Fibroblast of lung (primary cell): ENCODE measurements at regions not wholly inside any gene's neighbourhood (a gene's known extent, or its start where the extent isn't known, plus 50 kb on each side); places are given as distances from the start of the nearest gene placed in this dataset.

ENCODE experiments used
- DNase-seq, 2 donors: peaks; one replicate each; pipeline versions ENCODE4 v3.0.0 to v3.0.0-alpha.2; 2010; ENCODE audit warnings: low read depth in 2 of 2
- H2AFZ ChIP-seq: 2 replicates; pipeline ENCODE4 v1.5.1; 2012; ENCODE audit warnings: low read length, control low read depth, inconsistent platforms
- H3K27ac ChIP-seq: 2 replicates; pipeline ENCODE4 v1.5.1; 2011; ENCODE audit warnings: low read length, control low read depth; ENCODE audit not compliant: insufficient read depth
- H3K27me3 ChIP-seq: 2 replicates; pipeline ENCODE4 v1.5.1; 2011; ENCODE audit warnings: mild to moderate bottlenecking, low read length; ENCODE audit not compliant: control insufficient read depth, insufficient read depth
- H3K36me3 ChIP-seq: 2 replicates; pipeline ENCODE4 v1.5.1; 2011; ENCODE audit warnings: low read length; ENCODE audit not compliant: control insufficient read depth, insufficient read depth
- H3K4me1 ChIP-seq: 2 replicates; pipeline ENCODE4 v1.5.1; 2011; ENCODE audit warnings: low read length; ENCODE audit not compliant: control insufficient read depth, insufficient read depth; ENCODE audit errors: extremely low read depth
- H3K4me2 ChIP-seq: 2 replicates; pipeline ENCODE4 v1.5.1; 2011; ENCODE audit warnings: low read length, control low read depth; ENCODE audit not compliant: insufficient read depth; ENCODE audit errors: extremely low read depth
- H3K4me3 ChIP-seq, 4 experiments: fragments of 200-600 bp in 1 of 4; sonication (generic) in 1 of 4; replicated peaks in 1 of 4; 2 replicates each; pipeline ENCODE4 v1.5.1; 2011 to 2016; ENCODE audit warnings: low read length in 4 of 4, low read depth in 3 of 4, mild to moderate bottlenecking in 3 of 4, control low read depth in 2 of 4, inconsistent platforms in 1 of 4, mixed read lengths in 1 of 4; ENCODE audit not compliant: insufficient read depth in 1 of 4; ENCODE audit errors: control extremely low read depth in 1 of 4
- H3K79me2 ChIP-seq: 2 replicates; pipeline ENCODE4 v1.5.1; 2012; ENCODE audit warnings: mild to moderate bottlenecking, low read length, inconsistent platforms; ENCODE audit not compliant: control insufficient read depth, insufficient read depth
- H3K9ac ChIP-seq: 2 replicates; pipeline ENCODE4 v1.5.1; 2011; ENCODE audit warnings: mild to moderate bottlenecking, low read length, control low read depth; ENCODE audit not compliant: insufficient read depth
- H3K9me3 ChIP-seq: 2 replicates; pipeline ENCODE4 v1.5.1; 2012; ENCODE audit warnings: low read depth, low read length; ENCODE audit not compliant: control insufficient read depth, insufficient read depth
- H4K20me1 ChIP-seq: 2 replicates; pipeline ENCODE4 v1.5.1; 2011; ENCODE audit warnings: low read length; ENCODE audit not compliant: control insufficient read depth, insufficient read depth; ENCODE audit errors: extremely low read depth
- EZH2 ChIP-seq: IDR thresholded peaks from 2 replicates; pipeline ENCODE4 v1.5.1; 2012; ENCODE audit warnings: low read length, control low read depth, mild to moderate bottlenecking; ENCODE audit errors: missing control alignments
- TF ChIP-seq, protein P1 (sequence below), 2 donors: IDR thresholded peaks in 1 of 2; conservative IDR thresholded peaks in 1 of 2; 1 replicate in 1 of 2; 2 replicates in 1 of 2; pipeline ENCODE4 v1.5.1; 2011 to 2012; ENCODE audit warnings: low read length in 2 of 2, control low read depth in 1 of 2, inconsistent platforms in 1 of 2, low read depth in 1 of 2, mild to moderate bottlenecking in 1 of 2

DNA sequence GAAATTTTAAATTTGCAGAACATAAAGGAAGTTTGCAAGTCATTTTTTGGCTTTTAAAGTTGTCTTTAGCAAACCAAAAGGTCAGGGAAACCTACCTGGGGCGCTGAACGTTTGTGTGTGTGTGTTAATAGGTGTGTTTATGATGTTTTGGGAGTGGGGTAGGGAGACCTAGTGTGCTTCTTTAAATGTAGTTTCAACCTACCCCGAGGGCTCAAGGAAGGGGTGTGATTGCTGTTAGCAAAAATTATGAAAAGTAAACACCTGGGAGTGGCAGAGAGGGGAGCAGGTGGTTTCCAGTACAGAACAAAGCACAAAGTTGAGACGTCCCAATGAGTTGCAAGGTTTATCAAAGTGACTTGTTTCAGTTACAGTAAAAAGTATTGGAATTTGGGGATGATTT lies 58.7 kb upstream of the WDR26 start:
- no peak for DNase-seq
- no peak overlapping the region for H3K4me3 ChIP-seq
- no peaks in the 10 kb centered on the region for H3K27me3 ChIP-seq
- H3K79me2 ChIP-seq = no peaks in the 10 kb centered on the region
- TF ChIP-seq, protein P1, sequence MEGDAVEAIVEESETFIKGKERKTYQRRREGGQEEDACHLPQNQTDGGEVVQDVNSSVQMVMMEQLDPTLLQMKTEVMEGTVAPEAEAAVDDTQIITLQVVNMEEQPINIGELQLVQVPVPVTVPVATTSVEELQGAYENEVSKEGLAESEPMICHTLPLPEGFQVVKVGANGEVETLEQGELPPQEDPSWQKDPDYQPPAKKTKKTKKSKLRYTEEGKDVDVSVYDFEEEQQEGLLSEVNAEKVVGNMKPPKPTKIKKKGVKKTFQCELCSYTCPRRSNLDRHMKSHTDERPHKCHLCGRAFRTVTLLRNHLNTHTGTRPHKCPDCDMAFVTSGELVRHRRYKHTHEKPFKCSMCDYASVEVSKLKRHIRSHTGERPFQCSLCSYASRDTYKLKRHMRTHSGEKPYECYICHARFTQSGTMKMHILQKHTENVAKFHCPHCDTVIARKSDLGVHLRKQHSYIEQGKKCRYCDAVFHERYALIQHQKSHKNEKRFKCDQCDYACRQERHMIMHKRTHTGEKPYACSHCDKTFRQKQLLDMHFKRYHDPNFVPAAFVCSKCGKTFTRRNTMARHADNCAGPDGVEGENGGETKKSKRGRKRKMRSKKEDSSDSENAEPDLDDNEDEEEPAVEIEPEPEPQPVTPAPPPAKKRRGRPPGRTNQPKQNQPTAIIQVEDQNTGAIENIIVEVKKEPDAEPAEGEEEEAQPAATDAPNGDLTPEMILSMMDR (conservative IDR thresholded peaks at IDR 0.05 in 1 of 2, IDR thresholded peaks at IDR 0.05 in 1 of 2; ENCODE audit: low read depth in 1 of 2, low read length in 2 of 2) = no peak
- no peak for TF ChIP-seq EZH2
- no peak overlapping the region for H3K9ac ChIP-seq
- H3K9me3 ChIP-seq = no peaks in the 10 kb centered on the region
- H3K36me3 ChIP-seq = no peaks in the 10 kb centered on the region
- H2AFZ ChIP-seq = no peak overlapping the region
- H3K27ac ChIP-seq = no peak overlapping the region
- no peaks in the 10 kb centered on the region for H4K20me1 ChIP-seq
- H3K4me1 ChIP-seq = peaks cover 8% of the 10 kb centered on the region
- no peak overlapping the region for H3K4me2 ChIP-seq

DNA sequence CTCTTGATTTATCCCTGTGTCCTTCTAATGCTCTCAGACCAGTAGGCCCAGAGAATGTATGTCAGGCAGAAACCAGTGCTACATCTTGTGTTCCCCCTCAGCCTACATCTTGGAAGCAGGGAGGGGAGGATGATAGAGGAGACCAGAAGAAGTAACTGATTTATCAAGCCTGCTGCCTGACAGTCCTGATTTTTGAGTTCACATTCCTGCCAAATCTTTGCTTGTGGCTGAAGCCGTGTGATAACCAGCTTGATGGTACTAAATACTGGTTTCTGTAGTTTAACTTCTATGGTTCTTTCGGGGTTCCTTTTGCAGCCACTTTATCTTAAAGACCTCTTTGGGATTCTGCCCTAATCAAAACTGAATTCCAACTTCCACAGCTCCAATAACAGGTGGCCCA lies 59.7 kb upstream of the WDR26 start:
- no peak overlapping the region for H3K4me3 ChIP-seq
- H3K4me2 ChIP-seq = no peak overlapping the region
- no peak for DNase-seq
- H3K9me3 ChIP-seq = no peaks in the 10 kb centered on the region
- H2AFZ ChIP-seq = no peak overlapping the region
- no peak overlapping the region for H3K27ac ChIP-seq
- H3K79me2 ChIP-seq = no peaks in the 10 kb centered on the region
- no peak overlapping the region for H3K9ac ChIP-seq
- peaks cover 10% of the 10 kb centered on the region for H3K4me1 ChIP-seq
- H4K20me1 ChIP-seq = no peaks in the 10 kb centered on the region
- no peak for TF ChIP-seq EZH2
- TF ChIP-seq, protein P1 (conservative IDR thresholded peaks at IDR 0.05 in 1 of 2, IDR thresholded peaks at IDR 0.05 in 1 of 2; ENCODE audit: low read depth in 1 of 2, low read length in 2 of 2) = no peak
- H3K36me3 ChIP-seq = no peaks in the 10 kb centered on the region
- no peaks in the 10 kb centered on the region for H3K27me3 ChIP-seq

DNA sequence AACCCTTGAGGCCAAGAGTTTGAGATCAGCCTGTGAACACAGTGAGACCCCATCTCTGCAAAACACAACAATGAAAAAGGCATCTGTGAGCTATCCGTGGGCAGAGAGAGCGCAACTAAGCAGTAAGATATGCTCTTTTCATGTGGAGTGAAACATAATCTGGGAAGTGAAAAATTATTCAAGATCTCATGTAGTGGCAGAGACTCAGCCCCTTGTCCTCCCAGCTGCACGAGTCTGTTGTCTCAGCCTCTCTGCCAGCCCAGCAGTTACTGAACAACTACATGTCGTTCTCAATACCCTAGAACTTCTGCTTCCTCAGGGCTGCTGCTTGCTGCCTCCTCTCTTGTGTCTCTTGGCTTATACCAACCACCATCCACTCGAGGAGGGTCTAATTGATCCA lies 61.3 kb upstream of the WDR26 start:
- Histone ChIP-seq H3K9ac (no peak overlapping the region), H3K79me2 (no peaks in the 10 kb centered on the region), H3K27ac (no peak overlapping the region), H3K36me3 (no peaks in the 10 kb centered on the region), H3K9me3 (no peaks in the 10 kb centered on the region), H2AFZ (no peak overlapping the region), H4K20me1 (no peaks in the 10 kb centered on the region), H3K27me3 (no peaks in the 10 kb centered on the region), H3K4me1 (peaks cover 12% of the 10 kb centered on the region), H3K4me3 (no peak overlapping the region), H3K4me2 (no peak overlapping the region)
- peak in 1 of 2 donors; percentile 52 for DNase-seq
- no peak for TF ChIP-seq EZH2
- TF ChIP-seq, protein P1 (conservative IDR thresholded peaks at IDR 0.05 in 1 of 2, IDR thresholded peaks at IDR 0.05 in 1 of 2; ENCODE audit: low read depth in 1 of 2, low read length in 2 of 2) = no peak
